ENCODE measurements at regions not wholly inside any gene's neighbourhood (a gene's known extent, or its start where the extent isn't known, plus 50 kb on each side); places are given as distances from the start of the nearest gene placed in this dataset.

DNA sequence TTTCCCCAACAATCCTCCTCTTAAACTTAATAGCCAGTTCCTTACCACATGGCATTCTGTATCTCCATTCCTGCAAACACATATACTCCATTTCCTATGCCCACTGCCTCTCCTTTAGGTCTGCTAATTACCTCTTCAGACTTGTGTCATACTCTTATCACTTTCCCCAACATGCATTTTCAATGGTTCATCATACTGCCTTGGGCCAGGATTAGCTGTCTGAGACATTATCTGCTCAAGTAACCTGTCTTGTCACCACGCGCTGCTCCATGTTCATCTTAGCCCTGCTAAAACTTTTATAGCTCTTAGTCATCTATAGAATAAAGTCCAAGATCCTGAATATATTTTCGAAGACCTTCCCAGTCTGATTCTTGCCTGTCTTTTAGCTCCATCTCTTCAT, 224.1 kb upstream of the GK2 start:
- no peak for TF ChIP-seq YY1 (IDR thresholded peaks at IDR 0.05; ENCODE audit: insufficient read depth, insufficient read length)
- TF ChIP-seq SUZ12 (IDR thresholded peaks at IDR 0.05; ENCODE audit: extremely low read depth, insufficient read depth, insufficient read length), result no peak
- TF ChIP-seq ZNF274 (IDR thresholded peaks at IDR 0.05; ENCODE audit: low read depth, low read length), result no peak
